ENCODE measurements at regions not wholly inside any gene's neighbourhood (a gene's known extent, or its start where the extent isn't known, plus 50 kb on each side); places are given as distances from the start of the nearest gene placed in this dataset.
A peak's percentile ranks its signal among the peaks of the same experiment; 100 is the strongest.

DNA sequence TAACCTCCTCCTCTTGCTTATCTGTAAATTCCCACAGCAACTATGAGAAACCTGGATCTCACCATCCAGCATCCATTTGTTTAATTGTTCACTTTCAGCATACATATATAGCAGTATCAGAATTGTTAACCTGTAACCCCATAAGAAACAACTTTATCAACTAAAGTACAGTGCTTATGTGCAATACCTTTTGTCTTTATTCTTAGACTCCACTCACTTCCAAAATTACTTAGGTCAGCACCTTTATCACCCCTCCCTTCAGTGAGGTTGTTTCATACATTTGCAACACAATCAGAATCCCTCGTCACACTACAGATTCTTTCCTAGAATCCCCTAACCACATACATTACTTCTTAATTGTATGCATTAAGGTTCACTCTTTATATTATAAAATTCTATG is 225.9 kb upstream of the NCKAP5 start:
- CTCF ChIA-PET: no interaction called here
- H3K9ac ChIP-seq (ENCODE audit: low read depth, low read length): no peak overlapping the region
- H4K91ac ChIP-seq (ENCODE audit: insufficient read depth, low read depth, low read length): no peak overlapping the region
- in situ Hi-C loops (cut with MboI; ENCODE audit: low sequenced_read_pairs) (no loop called here), dilution Hi-C loops (cut with HindIII; ENCODE audit: low sequenced_read_pairs, unreplicated experiment) (no loop called here), intact Hi-C loops (cut with micrococcal nuclease) (no loop called here)
- no peak overlapping the region for H2AFZ ChIP-seq (replicated peaks; ENCODE audit: low read length, poor library complexity)
- peak overlapping the region; percentile 47; the same call in 1 of the 2 replicates for H2BK20ac ChIP-seq (ENCODE audit: low read depth, low read length)
- H2BK15ac ChIP-seq (ENCODE audit: low read depth, low read length): no peak overlapping the region
- no peaks in the 10 kb centered on the region for H3K27me3 ChIP-seq (ENCODE audit: control insufficient read depth, insufficient read depth, low read length)
- no peak overlapping the region for H3K4me3 ChIP-seq (ENCODE audit: insufficient read depth, low read depth, low read length)
- peak overlapping the region; percentile 57; the same call in 1 of the 2 replicates for H2BK120ac ChIP-seq (ENCODE audit: low read depth, low read length)
- H3K79me1 ChIP-seq (ENCODE audit: low read depth in 1 of 2, low read length in 2 of 2): peaks cover 0 to 13% of the 10 kb centered on the region in 2 experiments; a peak in 2 of 4 replicates
- ATAC-seq (ENCODE audit: low read depth): no peak
- TF ChIP-seq, protein P1, sequence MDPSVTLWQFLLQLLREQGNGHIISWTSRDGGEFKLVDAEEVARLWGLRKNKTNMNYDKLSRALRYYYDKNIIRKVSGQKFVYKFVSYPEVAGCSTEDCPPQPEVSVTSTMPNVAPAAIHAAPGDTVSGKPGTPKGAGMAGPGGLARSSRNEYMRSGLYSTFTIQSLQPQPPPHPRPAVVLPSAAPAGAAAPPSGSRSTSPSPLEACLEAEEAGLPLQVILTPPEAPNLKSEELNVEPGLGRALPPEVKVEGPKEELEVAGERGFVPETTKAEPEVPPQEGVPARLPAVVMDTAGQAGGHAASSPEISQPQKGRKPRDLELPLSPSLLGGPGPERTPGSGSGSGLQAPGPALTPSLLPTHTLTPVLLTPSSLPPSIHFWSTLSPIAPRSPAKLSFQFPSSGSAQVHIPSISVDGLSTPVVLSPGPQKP (IDR thresholded peaks at IDR 0.05; ENCODE audit: borderline replicate concordance, low read depth, low read length): no peak
- TF ChIP-seq FOS (IDR thresholded peaks at IDR 0.05; ENCODE audit: low read depth, low read length) (no peak), MAFK (IDR thresholded peaks at IDR 0.05; ENCODE audit: low read depth, low read length) (peak; percentile 76)
- 0 out of 2 replicates have a peak, but pooled peaks cover 2% of the 10 kb centered on the region for H3K9me3 ChIP-seq (ENCODE audit: control insufficient read depth, insufficient read depth, low read length)
- BruUV-seq (replicated peaks): no TSS peak
- POLR2A ChIA-PET (ENCODE audit: unreplicated experiment): no interaction called here
- no peak overlapping the region for H3K23ac ChIP-seq (ENCODE audit: low read depth, low read length)
- DNase-seq: no peak
- no peak overlapping the region for H3K14ac ChIP-seq (replicated peaks; ENCODE audit: low read depth, low read length)
- no peak overlapping the region; the same call in 1 of the 2 replicates for H3K4ac ChIP-seq (ENCODE audit: low read depth, low read length)
- H3K4me1 ChIP-seq (ENCODE audit: control insufficient read depth, insufficient read depth, low read length): peaks cover 12% of the 10 kb centered on the region
- no peaks in the 10 kb centered on the region for H3K36me3 ChIP-seq (ENCODE audit: control insufficient read depth, insufficient read depth, low read length)
- peaks cover 11% of the 10 kb centered on the region; the same call in 1 of the 2 replicates for H3K9me1 ChIP-seq (ENCODE audit: insufficient read depth, low read length)
- H4K20me1 ChIP-seq (ENCODE audit: insufficient read depth, low read length): no peaks in the 10 kb centered on the region
- H4K5ac ChIP-seq (ENCODE audit: low read depth, low read length): no peak overlapping the region
- no peak overlapping the region for H3K27ac ChIP-seq (ENCODE audit: insufficient read depth, low read length)
- H3K56ac ChIP-seq (ENCODE audit: extremely low read depth, insufficient read depth, low read length): no peak overlapping the region
- no peak overlapping the region; a peak in 1 of 4 replicates for H4K8ac ChIP-seq (ENCODE audit: low read depth in 2 of 2, low read length in 2 of 2)
- H2BK5ac ChIP-seq (ENCODE audit: low read depth, low read length, poor library complexity, severe bottlenecking): no peak overlapping the region
- no peak overlapping the region for H2AK9ac ChIP-seq (replicated peaks; ENCODE audit: low read depth, low read length, poor library complexity)
- 0 out of 2 replicates have a peak overlapping the region, but pooled peaks have one; percentile 38 for H2AK5ac ChIP-seq (ENCODE audit: low read depth, low read length)
- no peak overlapping the region for H3K4me2 ChIP-seq (ENCODE audit: low read depth, low read length)
- H3K18ac ChIP-seq (ENCODE audit: low read depth, low read length): no peak overlapping the region
- WGBS, 2 experiments (ENCODE audit: extremely low coverage in 2 of 2, insufficient read length in 1 of 2): no CpG with 5 or more reads among the region's 1 CpG
